GM13977 (cell line): ENCODE measurements at regions not wholly inside any gene's neighbourhood (a gene's known extent, or its start where the extent isn't known, plus 50 kb on each side); places are given as distances from the start of the nearest gene placed in this dataset.

Source experiments
- DNase-seq: peaks from one replicate; pipeline ENCODE4 v3.0.0; 2012; ENCODE audit warnings: low spot score
- CTCF ChIP-seq: IDR thresholded peaks from 2 replicates; pipeline ENCODE4 v1.5.1; 2012; ENCODE audit warnings: mild to moderate bottlenecking, control low read depth; ENCODE audit not compliant: insufficient read depth; ENCODE audit errors: extremely low read depth, missing control alignments
- in situ Hi-C: fragments of 300-500 bp; cut with MboI; formaldehyde crosslinking; loops from one replicate; pipeline ENCODE4 v1.12.0; 2022; ENCODE audit warnings: low sequenced_read_pairs, low pct_unique_long_range_greater_than_20kb, mixed read lengths, inconsistent platforms; ENCODE audit not compliant: unreplicated experiment

GRCh38 chr13:95485045-95485517, 67.4 kb upstream of the CLDN10 start:
- TF ChIP-seq CTCF, result no peak
- DNase-seq, result no peak
- in situ Hi-C loops, result no loop called here

- TF ChIP-seq CTCF, result no peak
- in situ Hi-C loops, result no loop called here
- DNase-seq, result no peak
These were observed 66.9 kb upstream of the CLDN10 start for GRCh38 chr13:95485518-95486144.

GRCh38 chr13:95492044-95492801, 60.3 kb upstream of the CLDN10 start:
- DNase-seq, result no peak
- TF ChIP-seq CTCF, result no peak

GRCh38 chr13:95494082-95494681, 58.3 kb upstream of the CLDN10 start:
- in situ Hi-C loops, result no loop called here
- peak; percentile 72 for TF ChIP-seq CTCF
- peak; percentile 62 for DNase-seq

More at GRCh38 chr13:95492044-95492801, 60.3 kb upstream of the CLDN10 start:
- in situ Hi-C loops, result no loop called here

- DNase-seq, result no peak
- TF ChIP-seq CTCF, result no peak
- in situ Hi-C loops, result no loop called here
These were observed 56.0 kb upstream of the CLDN10 start for GRCh38 chr13:95496485-95496884.

- TF ChIP-seq CTCF, result no peak
These were observed 55.1 kb upstream of the CLDN10 start for GRCh38 chr13:95497381-95497807.

More at GRCh38 chr13:95497381-95497807, 55.1 kb upstream of the CLDN10 start:
- in situ Hi-C loops, result no loop called here
- no peak for DNase-seq
